Stimulated activated naive CD4-positive, alpha-beta T cell (primary cell): ENCODE measurements at regions not wholly inside any gene's neighbourhood (a gene's known extent, or its start where the extent isn't known, plus 50 kb on each side); places are given as distances from the start of the nearest gene placed in this dataset.

ENCODE experiments used
- DNase-seq, 6 experiments: peaks; one replicate each; lab custom pipeline; 2025; lab: John Stamatoyannopoulos, UW

DNA sequence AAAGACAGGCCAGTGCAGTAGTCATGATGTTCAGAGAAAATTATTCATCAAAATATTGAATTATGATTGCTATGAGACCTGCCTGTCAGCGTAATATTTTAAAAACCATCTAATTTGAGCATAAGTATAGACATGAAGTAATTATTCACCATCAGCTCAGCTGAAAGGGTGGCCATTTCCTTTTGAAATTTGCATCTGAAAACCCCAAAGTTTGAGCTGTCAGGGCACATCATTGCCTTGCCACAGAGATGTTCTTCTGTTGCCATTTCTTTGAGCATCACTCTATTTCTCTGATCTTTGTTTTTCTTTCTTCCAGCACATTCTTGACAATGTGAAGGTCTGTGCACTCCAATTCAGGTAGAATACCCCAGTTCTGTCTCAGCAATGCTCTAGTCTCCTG is 147.5 kb upstream of the RHOBTB1 start:
- no peak for DNase-seq

DNA sequence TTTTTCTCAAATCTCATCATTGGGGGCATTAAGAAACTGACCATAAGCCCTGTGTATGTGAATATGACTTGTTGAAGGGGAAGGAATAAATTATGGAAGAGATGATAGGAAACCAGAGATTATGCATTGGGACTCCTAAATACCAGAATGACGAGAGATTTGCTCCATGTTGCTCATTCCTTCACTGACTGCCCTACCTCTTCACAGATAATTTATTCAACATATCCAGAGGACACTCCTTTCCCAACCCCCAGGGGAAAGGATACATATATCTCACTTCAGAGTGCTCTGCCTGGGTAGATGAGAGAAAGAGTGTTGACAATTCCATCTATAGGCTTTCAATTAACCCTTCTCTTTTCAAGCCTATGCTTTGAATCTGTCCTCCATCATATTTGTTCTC is 145.3 kb upstream of the RHOBTB1 start:
- DNase-seq, result no peak

DNA sequence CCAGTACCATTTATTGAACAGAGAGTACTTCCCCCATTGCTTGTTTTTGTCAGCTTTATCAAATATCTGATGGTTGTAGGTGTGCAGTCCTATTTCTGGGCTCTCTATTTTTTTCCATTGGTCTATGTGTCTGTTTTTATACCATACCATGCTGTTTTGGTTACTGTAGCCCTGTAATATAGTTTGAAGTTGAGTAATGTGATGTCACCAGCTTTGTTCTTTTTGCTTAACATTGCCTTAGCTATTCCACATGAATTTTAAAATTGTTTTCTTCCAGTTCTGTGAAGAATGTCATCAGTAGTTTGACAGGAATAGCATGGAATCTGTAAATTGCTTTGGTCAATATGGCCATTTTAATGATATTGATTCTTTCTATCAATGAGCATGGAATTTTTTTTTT is 140.5 kb upstream of the RHOBTB1 start:
- DNase-seq, result no peak

DNA sequence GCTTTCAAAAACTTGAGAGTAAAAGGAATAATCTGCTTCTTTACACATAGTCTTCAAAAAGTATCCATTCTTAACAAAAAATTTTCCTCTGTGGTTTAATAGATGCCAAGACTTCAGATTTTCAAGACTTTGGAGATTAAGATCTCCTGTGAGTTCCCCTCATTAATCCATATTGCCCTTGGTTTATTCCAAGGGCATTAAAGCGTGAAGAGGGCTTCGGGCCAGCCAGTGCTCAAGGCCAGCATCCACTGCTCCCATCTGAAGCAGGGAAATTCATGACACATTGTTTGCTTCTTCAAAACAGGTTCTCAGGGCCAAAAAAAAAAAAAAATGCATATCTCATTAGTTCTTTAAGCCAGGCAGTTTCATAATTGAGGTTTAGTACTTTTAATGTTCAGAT is 137.3 kb upstream of the RHOBTB1 start:
- DNase-seq, result no peak

DNA sequence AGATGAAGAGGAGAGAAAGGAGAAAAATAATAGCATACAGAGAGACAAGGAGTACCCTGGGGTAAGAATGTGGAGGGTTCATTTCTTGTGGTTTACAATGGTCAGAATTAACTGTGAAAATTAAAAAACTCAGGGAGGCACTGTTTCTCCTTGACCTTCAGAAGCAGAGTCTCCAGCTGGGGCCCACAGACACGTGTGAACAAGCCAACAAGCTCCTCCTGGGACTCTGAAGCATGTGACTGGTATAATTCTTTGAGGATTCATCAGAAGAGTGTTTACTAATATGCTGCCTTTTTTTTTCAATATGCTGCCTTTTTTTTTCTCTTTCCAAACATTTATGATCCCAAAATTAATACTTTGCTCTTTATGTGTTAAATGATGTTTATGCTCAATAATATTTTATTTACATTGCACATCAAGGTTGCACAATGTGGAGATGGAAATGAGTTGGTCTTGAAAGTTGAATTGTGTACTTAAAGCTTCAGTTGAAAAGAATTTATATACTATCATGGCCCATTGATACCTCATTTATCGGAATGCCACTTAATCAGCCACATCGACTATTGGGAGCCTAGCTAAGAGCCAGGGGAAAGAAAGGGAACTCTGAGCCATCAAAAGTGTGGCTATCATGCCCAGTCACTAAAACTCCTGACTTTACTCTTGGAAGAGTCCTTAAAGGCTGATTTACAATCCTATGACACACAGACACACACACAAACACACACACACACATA is 134.7 kb upstream of the RHOBTB1 start:
- DNase-seq, result no peak

DNA sequence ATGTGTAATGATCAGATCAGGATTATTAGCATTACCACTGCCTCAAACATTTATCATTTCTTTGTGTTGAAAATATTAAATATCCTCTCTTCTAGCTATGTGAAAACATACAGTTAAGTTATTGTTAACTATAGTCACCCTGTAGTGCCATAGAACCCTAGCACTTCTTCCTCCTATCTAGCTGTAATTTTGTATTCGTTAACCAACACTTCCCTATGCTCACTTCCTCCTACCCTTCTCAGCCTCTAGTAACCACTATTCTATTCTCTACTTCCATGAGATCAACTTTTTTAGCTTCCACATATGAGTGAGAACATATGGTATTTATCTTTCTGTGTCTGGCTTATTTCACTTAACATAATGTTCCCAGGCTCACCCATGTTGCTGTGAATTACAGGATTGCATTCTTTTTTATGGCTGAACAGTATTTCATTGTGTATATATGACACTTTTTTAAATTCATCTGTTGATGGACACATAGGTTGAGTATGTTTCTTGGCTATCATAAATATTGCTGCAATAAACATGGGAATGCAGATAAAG is 132.7 kb upstream of the RHOBTB1 start:
- no peak for DNase-seq

DNA sequence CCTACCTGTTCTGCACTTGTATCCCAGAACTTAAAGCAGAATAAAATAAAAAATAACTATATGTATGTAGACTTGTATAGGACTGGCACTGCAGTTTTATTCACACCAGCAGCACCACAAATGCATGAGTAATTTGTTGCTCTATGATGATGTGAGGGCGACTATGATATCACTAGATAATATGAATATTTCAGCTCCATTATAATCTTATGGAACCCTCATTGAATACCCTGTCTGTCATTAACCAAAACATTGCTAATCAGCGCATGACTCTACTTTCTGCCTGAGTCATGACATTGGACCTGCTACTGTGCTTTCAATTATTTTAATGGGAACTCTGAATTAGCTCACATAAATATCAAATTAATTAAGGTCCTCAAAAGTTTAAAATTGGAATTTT is 129.4 kb upstream of the RHOBTB1 start:
- no peak for DNase-seq

DNA sequence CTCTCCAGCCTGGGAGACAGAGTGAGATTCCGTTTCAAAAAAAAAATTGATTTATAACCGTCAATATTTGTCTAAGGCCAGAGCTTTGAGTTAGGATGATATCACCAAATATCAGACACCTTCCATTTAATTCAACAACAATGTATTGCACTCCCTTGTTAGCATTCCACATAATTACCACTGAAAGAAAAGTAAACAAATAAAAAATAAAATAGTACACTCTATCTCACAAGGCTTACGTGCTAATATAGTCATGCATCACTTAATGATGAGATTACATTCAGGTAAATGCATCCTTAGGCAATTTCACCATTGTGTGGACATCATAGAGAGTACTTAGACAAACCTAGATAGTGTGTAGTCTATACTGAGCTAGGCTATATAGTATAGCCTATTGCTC is 127.6 kb upstream of the RHOBTB1 start:
- no peak for DNase-seq

DNA sequence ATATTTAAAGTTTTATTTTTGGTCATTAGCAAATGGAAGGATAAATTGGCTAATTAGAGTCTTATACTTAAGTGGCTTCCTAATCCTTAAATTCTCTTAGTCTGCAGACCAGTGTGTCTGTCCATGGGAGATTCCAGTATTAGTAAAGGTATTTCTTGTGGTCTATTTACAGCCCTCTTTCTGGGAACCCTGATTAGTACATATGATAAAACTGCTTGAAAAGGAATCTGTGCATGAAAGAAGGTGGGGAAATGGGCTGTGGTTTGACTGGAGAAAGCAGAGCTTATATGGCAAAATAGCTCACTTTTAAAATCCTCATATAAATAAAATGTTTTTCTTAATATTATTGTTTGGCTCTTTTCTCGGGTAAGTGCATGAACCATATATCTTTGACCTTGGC is 124.5 kb upstream of the RHOBTB1 start:
- no peak for DNase-seq

DNA sequence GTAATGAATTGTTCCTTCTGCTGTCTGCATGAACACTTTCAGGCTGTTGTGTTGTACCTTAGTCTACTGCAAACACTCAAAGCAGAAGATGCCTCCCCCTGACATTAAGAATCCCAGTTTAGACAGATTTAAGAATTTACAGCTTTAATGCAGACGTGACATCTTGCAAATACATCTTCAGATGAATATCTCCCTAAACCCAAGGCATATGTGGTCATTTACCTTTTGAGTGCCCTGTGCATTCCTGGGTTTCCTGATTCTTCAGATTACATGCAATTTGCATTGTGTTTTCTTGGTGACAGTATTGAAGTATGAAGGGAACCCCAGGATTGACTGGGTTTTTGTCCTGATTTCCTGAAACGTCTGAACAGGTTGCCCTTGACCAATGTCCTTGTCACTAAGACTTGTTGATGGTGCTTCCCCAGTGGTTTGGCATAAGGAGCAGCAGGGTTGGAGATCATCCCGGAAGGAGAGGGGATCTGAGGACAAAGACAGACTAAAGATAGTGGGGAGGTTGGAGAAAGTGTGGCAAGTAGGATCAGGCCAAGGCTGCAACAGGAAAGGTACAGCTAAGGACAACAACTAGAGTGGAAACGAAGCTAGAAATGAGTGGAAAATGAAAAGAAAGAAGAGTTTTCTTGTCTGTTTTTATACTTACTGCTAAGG is 123.8 kb upstream of the RHOBTB1 start:
- no peak for DNase-seq

DNA sequence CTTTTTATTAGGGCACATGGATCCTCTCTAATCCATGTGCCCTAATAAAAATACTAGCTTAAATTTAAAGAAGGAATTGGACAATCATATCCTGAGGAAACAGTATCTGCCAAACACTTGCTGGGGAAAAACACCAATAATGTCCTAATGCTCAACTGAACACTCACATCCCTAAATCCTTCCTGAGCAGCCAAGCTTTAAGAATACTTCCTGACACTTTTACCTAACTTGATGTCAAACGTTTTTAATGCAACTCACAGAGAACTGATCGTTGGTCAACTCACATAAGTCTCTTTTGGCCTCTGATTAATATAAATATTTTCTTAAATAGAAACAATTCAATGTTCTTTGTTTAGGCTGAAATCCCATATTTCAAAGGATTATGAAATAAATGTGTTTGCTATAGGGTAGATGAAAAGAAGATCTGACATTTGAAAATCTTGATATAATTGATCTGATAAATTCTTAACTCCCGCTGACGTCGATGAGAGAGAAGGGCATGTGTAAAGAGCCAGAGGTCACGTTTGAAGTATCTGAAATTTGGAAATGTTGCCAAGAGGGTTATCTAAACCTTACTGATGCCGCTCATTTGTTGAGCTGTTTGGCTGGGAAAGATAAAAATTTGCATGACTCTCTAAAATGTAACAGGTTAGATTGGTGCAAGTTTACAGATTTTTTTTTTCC is 122.8 kb upstream of the RHOBTB1 start:
- DNase-seq, result no peak

DNA sequence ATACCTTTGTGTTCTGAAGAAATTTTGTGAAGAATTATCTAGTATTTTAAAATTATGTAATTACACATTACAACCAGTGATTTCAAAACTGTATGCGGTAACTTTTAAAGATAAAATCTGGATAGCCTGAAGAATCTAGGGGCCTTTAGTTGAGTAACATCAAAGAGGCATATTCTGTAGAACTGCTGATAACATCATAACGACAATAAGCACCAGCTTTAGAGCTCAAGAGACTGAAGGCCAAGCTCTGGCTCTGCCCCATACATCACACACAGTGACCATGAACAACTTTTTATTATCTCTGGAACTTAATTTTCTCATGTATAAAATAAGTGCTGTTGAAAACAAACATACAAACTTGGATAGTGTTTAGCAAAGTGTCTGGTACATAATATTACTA is 121.1 kb upstream of the RHOBTB1 start:
- no peak for DNase-seq

DNA sequence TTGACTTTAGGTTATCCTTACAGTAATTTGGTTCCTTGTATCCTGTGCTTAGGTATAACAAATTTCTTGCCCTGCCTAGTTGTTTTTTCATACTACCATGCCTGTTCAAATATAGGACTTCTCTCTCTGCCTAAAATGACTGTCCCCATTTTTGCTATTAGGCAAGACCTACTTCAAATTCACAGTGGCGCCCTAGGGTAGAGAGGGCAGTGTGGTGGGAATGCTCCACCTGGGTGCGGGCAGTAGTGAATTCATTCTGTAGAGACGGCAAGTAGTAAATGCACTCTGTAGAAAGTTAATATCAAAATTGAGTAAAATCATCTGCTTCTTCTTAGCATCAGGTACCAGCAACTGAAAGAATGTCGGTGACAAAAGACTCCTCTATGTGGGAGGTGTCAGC is 120.4 kb upstream of the RHOBTB1 start:
- DNase-seq, result no peak

DNA sequence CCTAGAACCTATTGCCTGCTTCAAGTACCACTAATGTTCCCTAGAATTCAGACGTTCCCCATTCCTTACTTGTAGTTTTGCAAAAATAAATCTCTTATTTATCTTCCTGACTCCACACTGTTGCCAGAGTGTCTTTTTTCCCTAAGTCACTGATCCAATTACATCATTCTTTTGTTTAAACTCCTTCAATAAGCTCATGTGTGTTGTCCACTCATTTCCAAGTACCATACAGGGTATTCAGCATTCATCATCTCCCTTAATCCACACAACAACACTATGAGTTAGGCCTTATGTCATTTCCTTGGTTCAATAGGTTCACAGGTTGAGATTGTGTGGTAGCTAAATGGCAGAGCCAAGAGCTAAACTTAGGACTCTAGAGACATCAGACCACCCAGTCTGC is 119.9 kb upstream of the RHOBTB1 start:
- no peak for DNase-seq

DNA sequence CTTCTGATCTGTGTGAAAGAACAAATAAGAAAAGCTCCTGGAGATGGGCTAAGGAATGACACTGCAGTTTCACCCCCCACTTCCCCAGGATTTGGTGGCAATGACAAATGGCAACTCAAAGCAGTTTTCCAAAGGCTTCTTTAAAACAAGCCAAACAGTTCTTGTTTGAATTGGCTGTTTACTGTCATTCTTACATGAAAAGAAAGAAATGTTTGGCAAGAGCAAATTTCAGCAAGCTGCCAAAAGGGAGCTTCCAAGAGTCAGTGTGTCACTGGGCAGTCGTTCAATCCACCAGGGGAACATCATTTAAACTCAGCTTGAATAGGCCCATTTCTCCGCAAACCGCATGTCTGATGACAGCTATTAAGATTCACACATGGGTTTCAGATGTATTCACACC is 119.0 kb upstream of the RHOBTB1 start:
- no peak for DNase-seq

DNA sequence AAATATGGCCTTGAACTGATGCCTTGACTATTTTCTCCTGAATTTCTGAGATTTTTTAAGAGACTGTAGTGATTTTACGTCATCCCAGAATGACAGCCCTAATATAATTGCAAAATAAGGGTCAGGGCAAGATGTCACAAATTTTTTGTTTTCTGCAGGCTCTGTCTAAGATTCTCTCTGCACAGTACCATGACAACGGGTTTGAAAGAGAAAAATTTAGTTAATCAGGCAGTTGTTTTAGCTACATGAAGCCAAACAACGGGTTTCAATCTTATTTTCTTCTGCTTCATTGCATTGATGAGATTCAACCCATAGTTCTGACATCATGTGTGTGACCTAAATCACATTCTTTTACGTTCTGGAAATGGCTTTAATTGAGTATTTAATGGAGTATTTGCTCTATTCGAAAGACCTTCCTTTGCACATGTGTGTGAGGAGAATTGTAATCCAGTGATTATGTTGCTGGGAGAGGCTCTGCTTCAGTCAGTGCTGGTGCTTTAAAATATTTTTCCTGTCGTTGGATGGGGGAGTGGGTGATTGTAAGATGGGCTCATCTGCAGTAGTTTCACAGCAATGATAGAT is 118.0 kb upstream of the RHOBTB1 start:
- no peak for DNase-seq

DNA sequence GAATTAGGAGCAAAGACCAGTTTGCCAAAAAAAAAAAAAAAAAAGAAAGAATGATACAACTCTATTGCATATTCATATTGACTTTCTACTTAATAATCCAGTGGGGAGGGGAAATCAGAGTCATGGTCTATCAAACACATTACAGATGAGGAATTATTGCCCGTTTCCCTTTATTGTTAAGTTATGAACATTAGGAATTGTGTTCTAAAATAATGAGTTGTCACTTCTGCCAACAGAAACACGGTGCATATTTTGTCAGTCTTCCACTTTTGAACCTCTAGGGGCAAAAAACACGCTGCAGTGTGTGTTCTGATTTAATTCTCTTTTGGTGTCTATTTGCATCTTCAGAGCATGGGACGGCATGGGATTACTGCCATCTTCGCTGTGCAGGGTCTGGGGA is 115.7 kb upstream of the RHOBTB1 start:
- no peak for DNase-seq

DNA sequence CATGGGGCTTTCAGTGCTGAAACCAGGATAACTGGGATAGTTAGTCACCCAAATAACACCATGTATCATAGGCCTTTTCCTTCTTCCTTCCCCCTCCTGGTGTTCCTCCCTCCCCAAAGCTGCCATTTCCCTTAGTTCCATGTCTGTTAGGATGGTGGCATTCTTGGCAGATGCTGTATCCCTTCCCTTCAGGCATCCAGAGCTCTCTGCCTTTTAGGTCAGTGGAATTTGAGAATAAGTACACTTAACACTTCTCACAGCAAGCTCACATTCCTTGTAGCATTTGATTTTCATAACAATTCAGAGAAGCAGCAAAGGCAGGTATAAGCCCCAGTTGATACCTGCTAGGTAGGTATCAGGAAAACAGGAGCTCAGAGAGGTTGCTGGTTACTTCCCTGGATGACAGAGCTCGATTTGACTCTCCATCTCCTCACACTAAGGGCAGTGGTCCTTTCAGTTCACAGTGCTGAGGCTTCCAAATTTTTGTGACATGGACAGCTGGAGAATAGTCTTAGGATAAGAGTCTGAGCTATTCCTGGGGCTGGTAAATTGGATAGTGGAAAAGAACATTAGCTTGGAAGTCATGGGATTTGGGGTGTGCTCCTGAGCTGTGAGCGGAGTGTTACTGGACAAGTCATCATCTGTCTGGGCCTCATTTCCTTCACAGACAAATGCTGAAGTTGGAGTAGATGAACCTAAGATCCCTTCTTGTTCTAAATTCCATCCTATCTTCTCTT is 108.7 kb upstream of the RHOBTB1 start:
- DNase-seq, result no peak

DNA sequence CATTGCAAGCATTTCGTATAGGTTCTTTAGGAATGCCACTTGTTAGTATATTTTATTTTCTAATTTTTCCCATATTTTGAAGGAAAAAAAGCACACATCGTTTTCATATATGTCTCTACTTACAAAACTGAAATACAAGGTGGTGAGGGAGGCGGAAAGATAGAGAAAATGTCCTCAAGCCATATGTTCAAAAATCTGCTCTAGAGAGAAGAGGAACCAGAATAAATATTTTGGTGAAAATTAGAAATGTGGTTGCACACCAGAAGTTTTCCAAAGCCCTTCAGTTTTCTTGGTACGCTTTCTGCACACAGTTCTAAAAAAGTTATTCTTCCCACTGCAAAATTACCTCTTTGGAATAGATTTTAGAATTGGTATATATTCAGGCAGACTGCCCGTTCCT is 107.4 kb upstream of the RHOBTB1 start:
- DNase-seq, result no peak

DNA sequence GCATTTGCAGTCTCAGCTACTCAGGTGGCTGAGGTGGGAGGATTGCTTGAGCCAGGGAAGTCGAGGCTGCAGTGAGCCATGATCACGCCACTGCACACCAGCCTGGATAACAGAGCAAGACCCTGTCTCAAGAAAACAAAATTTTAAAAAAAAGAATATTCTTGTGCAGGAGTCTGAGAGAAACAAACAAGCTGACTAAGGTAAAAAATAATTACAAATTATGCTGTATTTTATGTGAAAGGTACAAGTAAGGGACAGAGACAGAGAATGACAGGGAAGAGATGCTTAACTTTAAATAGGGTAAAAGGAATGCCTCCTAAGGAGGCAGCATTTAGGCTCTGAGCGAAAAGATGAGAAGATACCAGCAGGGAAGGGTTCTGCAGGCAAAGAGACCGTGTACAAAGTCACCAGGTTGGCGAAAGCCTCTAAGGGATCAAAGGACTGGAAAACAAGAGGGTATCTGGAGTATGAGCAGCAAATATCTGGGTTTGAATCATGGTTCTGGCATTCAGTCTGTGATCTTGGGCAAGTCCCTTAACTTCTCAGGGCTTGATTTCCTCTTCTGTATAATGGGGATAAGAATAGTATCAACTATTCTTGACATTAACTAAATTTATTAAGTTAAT is 106.2 kb upstream of the RHOBTB1 start:
- no peak for DNase-seq

DNA sequence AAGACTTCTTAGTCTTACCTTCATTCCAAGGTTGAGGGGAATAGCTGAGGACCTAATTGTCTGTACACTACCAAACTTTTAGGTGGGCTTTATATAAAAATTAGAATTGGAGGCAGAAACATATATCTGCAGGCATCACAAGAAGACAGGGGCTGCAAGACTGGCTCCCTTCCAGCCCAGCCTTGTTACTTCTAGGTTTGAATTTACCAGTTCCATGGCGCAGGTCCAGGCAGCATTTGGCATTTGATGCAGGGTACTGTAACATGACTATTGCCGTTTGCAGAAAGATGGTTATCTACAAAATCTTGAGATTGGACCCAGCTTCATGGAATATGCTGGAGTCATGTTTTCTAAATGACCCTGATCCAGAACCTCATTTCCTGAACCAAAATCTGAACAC is 105.4 kb upstream of the RHOBTB1 start:
- no peak for DNase-seq
